ENCODE measurements at regions not wholly inside any gene's neighbourhood (a gene's known extent, or its start where the extent isn't known, plus 50 kb on each side); places are given as distances from the start of the nearest gene placed in this dataset.

GRCh38 chr21:28212061-28212460 is 780.6 kb downstream of the LTN1 start:
- H3K4me3 ChIP-seq, result no peak overlapping the region
- no peak for ATAC-seq (ENCODE audit: low FRiP score in 2 of 2)
- no peak for DNase-seq
- TF ChIP-seq, protein P1, sequence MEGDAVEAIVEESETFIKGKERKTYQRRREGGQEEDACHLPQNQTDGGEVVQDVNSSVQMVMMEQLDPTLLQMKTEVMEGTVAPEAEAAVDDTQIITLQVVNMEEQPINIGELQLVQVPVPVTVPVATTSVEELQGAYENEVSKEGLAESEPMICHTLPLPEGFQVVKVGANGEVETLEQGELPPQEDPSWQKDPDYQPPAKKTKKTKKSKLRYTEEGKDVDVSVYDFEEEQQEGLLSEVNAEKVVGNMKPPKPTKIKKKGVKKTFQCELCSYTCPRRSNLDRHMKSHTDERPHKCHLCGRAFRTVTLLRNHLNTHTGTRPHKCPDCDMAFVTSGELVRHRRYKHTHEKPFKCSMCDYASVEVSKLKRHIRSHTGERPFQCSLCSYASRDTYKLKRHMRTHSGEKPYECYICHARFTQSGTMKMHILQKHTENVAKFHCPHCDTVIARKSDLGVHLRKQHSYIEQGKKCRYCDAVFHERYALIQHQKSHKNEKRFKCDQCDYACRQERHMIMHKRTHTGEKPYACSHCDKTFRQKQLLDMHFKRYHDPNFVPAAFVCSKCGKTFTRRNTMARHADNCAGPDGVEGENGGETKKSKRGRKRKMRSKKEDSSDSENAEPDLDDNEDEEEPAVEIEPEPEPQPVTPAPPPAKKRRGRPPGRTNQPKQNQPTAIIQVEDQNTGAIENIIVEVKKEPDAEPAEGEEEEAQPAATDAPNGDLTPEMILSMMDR (IDR thresholded peaks at IDR 0.05), result no peak
- TF ChIP-seq POLR2A (IDR thresholded peaks at IDR 0.05) (no peak), POLR2AphosphoS5 (IDR thresholded peaks at IDR 0.05) (no peak), EP300 (IDR thresholded peaks at IDR 0.05) (no peak)
- H3K4me1 ChIP-seq, result no peaks in the 10 kb centered on the region
- WGBS, 2 donors, result 78 to 90% methylated on average over 2 of the region's 2 CpGs
- no peaks in the 10 kb centered on the region for H3K9me3 ChIP-seq
- H3K36me3 ChIP-seq, result no peaks in the 10 kb centered on the region
- H3K27ac ChIP-seq, result no peak overlapping the region
- no peaks in the 10 kb centered on the region for H3K27me3 ChIP-seq

DNA sequence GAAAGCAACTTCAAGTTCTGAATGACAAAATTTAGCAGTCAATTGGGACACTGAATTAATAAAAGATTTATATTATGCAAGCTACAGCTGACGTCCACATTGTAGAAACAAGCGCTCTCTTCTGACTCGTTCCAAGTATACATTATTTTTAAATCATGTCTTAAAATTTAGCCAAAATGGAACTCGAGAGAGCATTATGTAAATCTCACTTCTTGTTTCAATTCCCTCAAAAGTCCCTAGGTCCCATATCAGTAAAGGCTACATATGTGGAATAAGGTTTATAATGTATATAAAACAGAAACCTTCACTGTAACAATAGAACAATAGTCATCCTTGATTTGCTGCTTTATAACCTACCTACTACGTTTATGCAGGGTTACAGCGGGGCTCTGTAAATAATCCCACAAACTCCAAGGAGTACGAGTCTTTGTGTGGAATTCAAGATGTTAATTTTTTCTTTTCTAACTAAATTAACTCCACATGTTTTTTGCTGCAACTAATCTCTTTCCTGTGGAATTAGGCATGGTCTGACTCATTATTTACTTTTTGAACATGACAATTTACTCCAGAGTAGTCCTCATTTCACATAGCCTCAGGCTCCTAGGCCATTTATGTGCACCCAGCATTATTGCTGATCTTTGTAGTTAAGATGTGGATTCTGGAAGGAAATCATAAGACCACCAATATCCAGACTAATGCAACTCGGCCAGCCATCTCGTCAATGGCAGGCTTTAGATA is 785.1 kb downstream of the LTN1 start:
- ATAC-seq (ENCODE audit: low FRiP score in 2 of 2), result peak in 1 of 2 donors; percentile 61
- WGBS, 2 donors, result 70 to 75% methylated on average over 9 of the region's 9 CpGs

DNA sequence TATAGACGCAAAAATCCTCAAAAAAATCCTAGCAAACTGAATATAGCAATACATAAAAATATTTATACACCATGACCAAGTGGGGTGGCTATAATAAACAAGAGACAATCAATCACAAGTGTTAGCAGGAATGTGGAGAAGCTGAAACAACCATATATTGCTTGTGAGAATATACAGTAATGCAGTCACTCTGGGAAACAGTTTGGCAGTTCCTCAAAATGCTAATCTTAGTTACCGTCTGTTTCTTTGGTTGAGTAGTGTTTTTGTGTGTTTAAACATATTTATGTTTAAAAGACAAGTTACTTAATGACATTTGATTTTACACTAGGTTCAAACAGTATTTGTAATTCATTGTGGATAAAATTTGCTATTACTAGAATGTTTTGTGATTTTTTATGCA is 792.0 kb downstream of the LTN1 start:
- ATAC-seq (ENCODE audit: low FRiP score in 2 of 2) (no peak), DNase-seq (no peak)
- Histone ChIP-seq H3K36me3 (no peaks in the 10 kb centered on the region), H3K9me3 (no peaks in the 10 kb centered on the region), H3K4me1 (no peaks in the 10 kb centered on the region), H3K4me3 (no peak overlapping the region), H3K27me3 (no peaks in the 10 kb centered on the region), H3K27ac (no peak overlapping the region)
- TF ChIP-seq, protein P1 (IDR thresholded peaks at IDR 0.05), result no peak
- TF ChIP-seq EP300 (IDR thresholded peaks at IDR 0.05), result no peak
- TF ChIP-seq POLR2AphosphoS5 (IDR thresholded peaks at IDR 0.05), result no peak
- no peak for TF ChIP-seq POLR2A (IDR thresholded peaks at IDR 0.05)
- 57 to 69% methylated on average over 2 of the region's 2 CpGs for WGBS, 2 donors

More for the DNA sequence above, 785.1 kb downstream of the LTN1 start:
- no peak for DNase-seq
- Histone ChIP-seq H3K36me3 (no peaks in the 10 kb centered on the region), H3K27me3 (no peaks in the 10 kb centered on the region), H3K9me3 (no peaks in the 10 kb centered on the region), H3K4me1 (no peaks in the 10 kb centered on the region), H3K27ac (no peak overlapping the region), H3K4me3 (no peak overlapping the region)
- TF ChIP-seq POLR2A (IDR thresholded peaks at IDR 0.05), result no peak

GRCh38 chr21:28196981-28197380 is 795.7 kb downstream of the LTN1 start:
- no peaks in the 10 kb centered on the region for H3K36me3 ChIP-seq
- WGBS, 2 donors, result 84 to 90% methylated on average over 2 of the region's 2 CpGs
- no peaks in the 10 kb centered on the region for H3K9me3 ChIP-seq
- no peaks in the 10 kb centered on the region for H3K4me1 ChIP-seq
- H3K4me3 ChIP-seq, result no peak overlapping the region
- no peaks in the 10 kb centered on the region for H3K27me3 ChIP-seq
- H3K27ac ChIP-seq, result no peak overlapping the region
- no peak for ATAC-seq (ENCODE audit: low FRiP score in 2 of 2)
- no peak for DNase-seq
- TF ChIP-seq POLR2AphosphoS5 (IDR thresholded peaks at IDR 0.05) (no peak), POLR2A (IDR thresholded peaks at IDR 0.05) (no peak), EP300 (IDR thresholded peaks at IDR 0.05) (no peak)
- TF ChIP-seq, protein P1 (IDR thresholded peaks at IDR 0.05), result no peak

DNA sequence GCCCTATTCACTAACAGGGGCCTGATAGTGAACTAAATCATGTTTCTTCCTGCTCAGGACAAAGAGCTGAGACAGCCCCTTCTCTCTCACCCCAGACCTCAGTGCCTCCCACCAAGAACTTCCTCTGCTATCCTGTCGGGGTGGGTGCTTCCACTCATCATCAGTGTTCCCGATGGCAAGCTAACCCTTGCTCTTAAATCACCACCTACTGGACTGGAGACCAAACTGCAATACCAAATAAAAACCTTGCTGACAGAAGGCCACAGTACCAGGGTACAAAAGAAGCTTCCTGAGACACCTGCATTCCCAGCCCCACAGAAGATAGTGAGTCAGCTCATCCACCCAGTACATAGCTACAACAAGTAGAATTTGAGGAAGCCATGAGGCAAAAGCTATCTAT is 799.5 kb downstream of the LTN1 start:
- no peak overlapping the region for H3K27ac ChIP-seq
- TF ChIP-seq POLR2A (IDR thresholded peaks at IDR 0.05), result no peak
- TF ChIP-seq, protein P1 (IDR thresholded peaks at IDR 0.05), result no peak
- no peak for TF ChIP-seq POLR2AphosphoS5 (IDR thresholded peaks at IDR 0.05)
- no peak for TF ChIP-seq EP300 (IDR thresholded peaks at IDR 0.05)
- H3K36me3 ChIP-seq, result no peaks in the 10 kb centered on the region
- DNase-seq (no peak), ATAC-seq (ENCODE audit: low FRiP score in 2 of 2) (no peak)
- no peaks in the 10 kb centered on the region for H3K27me3 ChIP-seq
- WGBS, 2 donors, result 43 to 52% methylated on average over 2 of the region's 2 CpGs
- H3K4me1 ChIP-seq, result no peaks in the 10 kb centered on the region
- no peak overlapping the region for H3K4me3 ChIP-seq
- H3K9me3 ChIP-seq, result no peaks in the 10 kb centered on the region
